ENCODE measurements at regions not wholly inside any gene's neighbourhood (a gene's known extent, or its start where the extent isn't known, plus 50 kb on each side); places are given as distances from the start of the nearest gene placed in this dataset.

- in situ Hi-C loops (cut with HindIII; ENCODE audit: low pct_unique_long_range_greater_than_20kb, low sequenced_read_pairs) = no loop called here
- no peak for DNase-seq (ENCODE audit: low read depth)
These were observed 752.5 kb upstream of the SGCG start for GRCh38 chr13:22428188-22428828.

GRCh38 chr13:22432690-22433089 is 748.1 kb upstream of the SGCG start:
- in situ Hi-C loops (cut with HindIII; ENCODE audit: low pct_unique_long_range_greater_than_20kb, low sequenced_read_pairs) = no loop called here
- DNase-seq (ENCODE audit: low read depth) = peak; percentile 29

- in situ Hi-C loops (cut with HindIII; ENCODE audit: low pct_unique_long_range_greater_than_20kb, low sequenced_read_pairs) = no loop called here
- DNase-seq (ENCODE audit: low read depth) = no peak
These were observed 733.5 kb upstream of the SGCG start for GRCh38 chr13:22447132-22447886.

GRCh38 chr13:22449251-22449650 is 731.5 kb upstream of the SGCG start:
- DNase-seq (ENCODE audit: low read depth) = no peak
- in situ Hi-C loops (cut with HindIII; ENCODE audit: low pct_unique_long_range_greater_than_20kb, low sequenced_read_pairs) = no loop called here

GRCh38 chr13:22451327-22451741 is 729.4 kb upstream of the SGCG start:
- in situ Hi-C loops (cut with HindIII; ENCODE audit: low pct_unique_long_range_greater_than_20kb, low sequenced_read_pairs) = no loop called here
- no peak for DNase-seq (ENCODE audit: low read depth)

- in situ Hi-C loops (cut with HindIII; ENCODE audit: low pct_unique_long_range_greater_than_20kb, low sequenced_read_pairs) = no loop called here
- DNase-seq (ENCODE audit: low read depth) = no peak
These were observed 726.2 kb upstream of the SGCG start for GRCh38 chr13:22454586-22454985.

- DNase-seq (ENCODE audit: low read depth) = no peak
These were observed 725.7 kb upstream of the SGCG start for GRCh38 chr13:22455036-22455435.

GRCh38 chr13:22461854-22462490 is 718.8 kb upstream of the SGCG start:
- in situ Hi-C loops (cut with HindIII; ENCODE audit: low pct_unique_long_range_greater_than_20kb, low sequenced_read_pairs) = no loop called here
- no peak for DNase-seq (ENCODE audit: low read depth)

More at GRCh38 chr13:22455036-22455435, 725.7 kb upstream of the SGCG start:
- in situ Hi-C loops (cut with HindIII; ENCODE audit: low pct_unique_long_range_greater_than_20kb, low sequenced_read_pairs) = no loop called here

- in situ Hi-C loops (cut with HindIII; ENCODE audit: low pct_unique_long_range_greater_than_20kb, low sequenced_read_pairs) = no loop called here
These were observed 717.7 kb upstream of the SGCG start for GRCh38 chr13:22463089-22463488.

GRCh38 chr13:22468045-22468444 is 712.7 kb upstream of the SGCG start:
- DNase-seq (ENCODE audit: low read depth) = no peak
- in situ Hi-C loops (cut with HindIII; ENCODE audit: low pct_unique_long_range_greater_than_20kb, low sequenced_read_pairs) = no loop called here

More at GRCh38 chr13:22463089-22463488, 717.7 kb upstream of the SGCG start:
- DNase-seq (ENCODE audit: low read depth) = no peak

- DNase-seq (ENCODE audit: low read depth) = no peak
- in situ Hi-C loops (cut with HindIII; ENCODE audit: low pct_unique_long_range_greater_than_20kb, low sequenced_read_pairs) = no loop called here
These were observed 712.0 kb upstream of the SGCG start for GRCh38 chr13:22468824-22469223.

- in situ Hi-C loops (cut with HindIII; ENCODE audit: low pct_unique_long_range_greater_than_20kb, low sequenced_read_pairs) = no loop called here
- no peak for DNase-seq (ENCODE audit: low read depth)
These were observed 711.3 kb upstream of the SGCG start for GRCh38 chr13:22469452-22469851.

- in situ Hi-C loops (cut with HindIII; ENCODE audit: low pct_unique_long_range_greater_than_20kb, low sequenced_read_pairs) = no loop called here
- no peak for DNase-seq (ENCODE audit: low read depth)
These were observed 710.7 kb upstream of the SGCG start for GRCh38 chr13:22470075-22470474.

- in situ Hi-C loops (cut with HindIII; ENCODE audit: low pct_unique_long_range_greater_than_20kb, low sequenced_read_pairs) = no loop called here
- DNase-seq (ENCODE audit: low read depth) = no peak
These were observed 698.2 kb upstream of the SGCG start for GRCh38 chr13:22482496-22483000.

GRCh38 chr13:22483276-22483675 is 697.5 kb upstream of the SGCG start:
- in situ Hi-C loops (cut with HindIII; ENCODE audit: low pct_unique_long_range_greater_than_20kb, low sequenced_read_pairs) = no loop called here

GRCh38 chr13:22486490-22486889 is 694.3 kb upstream of the SGCG start:
- in situ Hi-C loops (cut with HindIII; ENCODE audit: low pct_unique_long_range_greater_than_20kb, low sequenced_read_pairs) = no loop called here

More at GRCh38 chr13:22483276-22483675, 697.5 kb upstream of the SGCG start:
- DNase-seq (ENCODE audit: low read depth) = no peak

GRCh38 chr13:22487932-22488331 is 692.8 kb upstream of the SGCG start:
- in situ Hi-C loops (cut with HindIII; ENCODE audit: low pct_unique_long_range_greater_than_20kb, low sequenced_read_pairs) = no loop called here
- DNase-seq (ENCODE audit: low read depth) = no peak

More at GRCh38 chr13:22486490-22486889, 694.3 kb upstream of the SGCG start:
- DNase-seq (ENCODE audit: low read depth) = no peak

GRCh38 chr13:22489771-22490170 is 691.0 kb upstream of the SGCG start:
- in situ Hi-C loops (cut with HindIII; ENCODE audit: low pct_unique_long_range_greater_than_20kb, low sequenced_read_pairs) = no loop called here
- no peak for DNase-seq (ENCODE audit: low read depth)

GRCh38 chr13:22495819-22496218 is 685.0 kb upstream of the SGCG start:
- in situ Hi-C loops (cut with HindIII; ENCODE audit: low pct_unique_long_range_greater_than_20kb, low sequenced_read_pairs) = no loop called here
- DNase-seq (ENCODE audit: low read depth) = no peak

Measured in Caki2 (cell line).